SK-N-MC (cell line): ENCODE measurements at regions not wholly inside any gene's neighbourhood (a gene's known extent, or its start where the extent isn't known, plus 50 kb on each side); places are given as distances from the start of the nearest gene placed in this dataset.
"Not testable (repeated sequence)": the region's sequence is repeated elsewhere in the genome, so short reads cannot be mapped to it uniquely, and the experiment has no call there.

ENCODE experiments used
- DNase-seq: peaks from one replicate; pipeline ENCODE4 v3.0.0-alpha.2; 2011; ENCODE audit warnings: low read depth, low spot score
- H3K27ac ChIP-seq: fragments of 200-600 bp; sonication (generic); 2 replicates; pipeline ENCODE4 v1.5.1; 2016; ENCODE audit warnings: mixed run types
- H3K36me3 ChIP-seq: fragments of 200-600 bp; sonication (generic); 2 replicates; pipeline ENCODE4 v1.6.1; 2017; ENCODE audit warnings: antibody characterized with exemption, low read length, mixed read lengths; ENCODE audit not compliant: insufficient read depth
- H3K4me3 ChIP-seq: fragments of 200-600 bp; sonication (generic); 2 replicates; pipeline ENCODE4 v1.5.1; 2016
- H3K9ac ChIP-seq: fragments of 200-600 bp; sonication (generic); 2 replicates; pipeline ENCODE4 v1.8.0; 2017; ENCODE audit warnings: mixed run types, mixed read lengths; ENCODE audit not compliant: insufficient read length
- H3K9me3 ChIP-seq: fragments of 200-600 bp; sonication (generic); 2 replicates; pipeline ENCODE4 v1.6.1; 2017; ENCODE audit warnings: low read depth, mild to moderate bottlenecking, antibody characterized with exemption, low read length, moderate library complexity, mixed read lengths

DNA sequence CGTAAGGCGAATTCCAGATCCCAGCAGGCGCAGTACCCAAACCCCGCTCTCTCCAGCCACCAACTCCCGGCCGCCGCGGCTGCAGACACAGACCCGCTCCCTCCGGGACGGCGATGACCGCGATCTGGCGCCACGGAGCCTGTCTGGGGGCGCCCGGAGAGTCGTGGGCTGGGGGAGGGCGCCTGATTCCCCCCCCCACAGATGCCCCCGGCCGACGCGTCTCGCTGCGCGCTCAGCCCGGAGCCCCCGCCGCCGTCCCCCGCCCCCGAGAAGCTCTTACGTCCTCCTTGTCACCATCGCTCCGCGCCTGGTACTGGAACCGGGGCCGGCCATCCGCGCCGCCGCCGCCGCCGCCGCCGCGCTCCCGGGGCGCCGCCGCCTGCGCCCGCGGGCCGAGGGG, 173.6 kb downstream of the ATP6V0E2 start:
- H3K4me3 ChIP-seq, H3K36me3 ChIP-seq: not testable (repeated sequence)

DNA sequence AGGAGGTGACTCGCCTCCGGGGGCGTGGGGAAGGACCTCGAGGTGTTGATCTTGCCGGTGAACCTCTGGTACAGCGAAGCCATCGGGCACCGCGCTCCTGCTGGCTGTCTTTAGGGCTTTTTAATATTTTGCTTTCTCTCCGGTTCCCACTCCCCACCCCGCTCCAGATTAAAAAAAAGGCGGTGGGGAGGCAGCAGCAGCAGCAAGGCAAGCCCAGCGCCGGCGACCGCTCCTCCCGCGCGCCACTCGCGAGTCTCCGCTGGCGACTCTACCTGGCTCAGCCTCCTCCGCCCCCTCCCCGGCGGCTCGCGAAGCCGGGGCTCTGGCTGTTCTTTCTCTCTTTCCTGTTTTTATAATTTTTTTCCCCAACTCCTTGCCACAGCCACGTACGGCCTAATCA, 174.0 kb downstream of the ATP6V0E2 start:
- not testable (repeated sequence) for DNase-seq, H3K9me3 ChIP-seq, H3K9ac ChIP-seq, H3K4me3 ChIP-seq, H3K27ac ChIP-seq, H3K36me3 ChIP-seq

More for the DNA sequence above, 173.6 kb downstream of the ATP6V0E2 start:
- not testable (repeated sequence) for H3K27ac ChIP-seq, H3K9ac ChIP-seq, H3K9me3 ChIP-seq, DNase-seq

- H3K9ac ChIP-seq, result not testable (repeated sequence)
These were observed 174.7 kb downstream of the ATP6V0E2 start for GRCh38 chr7:150048244-150049011.

GRCh38 chr7:150049012-150049655, 175.4 kb downstream of the ATP6V0E2 start:
- not testable (repeated sequence) for DNase-seq, H3K27ac ChIP-seq, H3K36me3 ChIP-seq, H3K9ac ChIP-seq, H3K4me3 ChIP-seq, H3K9me3 ChIP-seq

More at GRCh38 chr7:150048244-150049011, 174.7 kb downstream of the ATP6V0E2 start:
- not testable (repeated sequence) for DNase-seq, H3K4me3 ChIP-seq, H3K27ac ChIP-seq, H3K36me3 ChIP-seq, H3K9me3 ChIP-seq

GRCh38 chr7:150053396-150053795, 179.6 kb downstream of the ATP6V0E2 start:
- H3K4me3 ChIP-seq, DNase-seq, H3K27ac ChIP-seq, H3K36me3 ChIP-seq, H3K9ac ChIP-seq, H3K9me3 ChIP-seq: not testable (repeated sequence)

DNA sequence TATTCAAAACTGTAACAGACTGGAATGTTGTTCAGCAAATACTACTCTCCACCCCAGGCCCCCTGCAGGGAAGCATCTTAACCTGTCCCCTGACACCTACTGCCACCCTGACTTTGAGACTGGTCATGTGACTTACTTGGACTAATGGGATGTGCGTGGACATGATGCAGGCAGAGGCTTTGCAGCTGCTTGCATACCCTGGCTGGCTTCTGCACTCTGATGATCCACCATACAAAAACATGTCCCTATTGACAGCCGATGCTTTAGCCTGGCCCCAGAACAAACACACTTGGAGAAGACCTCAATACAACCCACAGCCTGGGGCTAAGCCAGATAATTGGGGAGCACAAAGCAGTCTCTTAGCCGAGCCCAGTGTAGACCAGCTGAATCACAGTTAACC, 180.5 kb downstream of the ATP6V0E2 start:
- H3K4me3 ChIP-seq, result not testable (repeated sequence)

GRCh38 chr7:150060259-150061221, 186.8 kb downstream of the ATP6V0E2 start:
- DNase-seq, H3K27ac ChIP-seq, H3K9me3 ChIP-seq, H3K4me3 ChIP-seq, H3K9ac ChIP-seq, H3K36me3 ChIP-seq: not testable (repeated sequence)

More for the DNA sequence above, 180.5 kb downstream of the ATP6V0E2 start:
- not testable (repeated sequence) for H3K9me3 ChIP-seq, H3K36me3 ChIP-seq, H3K9ac ChIP-seq, DNase-seq, H3K27ac ChIP-seq

- DNase-seq, H3K4me3 ChIP-seq, H3K9me3 ChIP-seq: not testable (repeated sequence)
These were observed 189.4 kb downstream of the ATP6V0E2 start for GRCh38 chr7:150063195-150063594.

GRCh38 chr7:150069555-150070313, 196.0 kb downstream of the ATP6V0E2 start:
- H3K4me3 ChIP-seq, H3K9ac ChIP-seq, H3K36me3 ChIP-seq, H3K27ac ChIP-seq, DNase-seq, H3K9me3 ChIP-seq: not testable (repeated sequence)

More at GRCh38 chr7:150063195-150063594, 189.4 kb downstream of the ATP6V0E2 start:
- not testable (repeated sequence) for H3K27ac ChIP-seq, H3K36me3 ChIP-seq, H3K9ac ChIP-seq

GRCh38 chr7:150077543-150077942, 203.8 kb downstream of the ATP6V0E2 start:
- not testable (repeated sequence) for H3K36me3 ChIP-seq, H3K27ac ChIP-seq, H3K9me3 ChIP-seq, H3K9ac ChIP-seq, DNase-seq, H3K4me3 ChIP-seq

DNA sequence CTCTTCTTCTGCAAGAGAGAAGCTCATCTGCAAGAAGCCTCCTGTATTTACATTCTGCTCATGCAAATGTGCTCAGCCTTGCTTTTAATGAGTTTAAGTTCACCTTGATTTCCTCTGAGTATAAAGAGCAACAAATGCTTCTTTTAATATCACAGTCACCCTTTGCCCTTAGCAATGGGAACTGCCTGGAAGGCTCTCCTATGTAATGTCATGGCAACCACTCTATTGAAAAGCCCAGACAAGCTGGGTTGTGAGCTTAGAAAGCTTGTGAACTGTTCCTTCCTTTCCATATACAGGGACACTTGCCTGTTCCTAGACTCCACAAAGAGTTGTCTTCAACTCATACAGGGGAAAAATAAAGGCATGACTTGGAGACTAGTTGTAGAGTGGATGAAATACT, 208.1 kb downstream of the ATP6V0E2 start:
- not testable (repeated sequence) for H3K9ac ChIP-seq, H3K4me3 ChIP-seq, H3K36me3 ChIP-seq, DNase-seq, H3K9me3 ChIP-seq, H3K27ac ChIP-seq

DNA sequence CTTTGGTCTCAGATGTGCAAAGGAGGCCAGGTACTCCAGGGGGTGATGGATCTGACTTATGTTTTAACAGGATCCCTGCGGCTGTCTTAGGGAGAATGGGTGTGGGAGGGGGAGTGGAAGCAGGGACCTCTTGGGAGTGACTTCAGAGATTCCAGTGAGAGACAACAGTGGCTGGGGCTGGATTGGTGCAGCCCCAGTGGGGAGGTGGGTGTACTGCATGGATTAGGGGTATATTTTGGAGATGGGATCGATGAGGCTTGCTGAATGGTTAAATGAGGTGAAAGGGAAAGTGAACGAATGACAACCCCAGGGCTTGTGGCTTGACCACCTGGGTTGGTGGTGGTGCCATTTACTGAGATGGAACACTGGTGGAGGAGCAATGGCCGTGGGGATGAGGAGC, 211.0 kb downstream of the ATP6V0E2 start:
- not testable (repeated sequence) for H3K27ac ChIP-seq, DNase-seq, H3K36me3 ChIP-seq, H3K4me3 ChIP-seq, H3K9me3 ChIP-seq, H3K9ac ChIP-seq

- not testable (repeated sequence) for H3K27ac ChIP-seq, H3K4me3 ChIP-seq, H3K36me3 ChIP-seq, H3K9ac ChIP-seq, DNase-seq, H3K9me3 ChIP-seq
These were observed 213.7 kb downstream of the ATP6V0E2 start for GRCh38 chr7:150087478-150087877.
